Epithelial cell of esophagus (primary cell): ENCODE measurements at regions not wholly inside any gene's neighbourhood (a gene's known extent, or its start where the extent isn't known, plus 50 kb on each side); places are given as distances from the start of the nearest gene placed in this dataset.

Experiments
- DNase-seq: peaks from one replicate; pipeline ENCODE4 v3.0.0; 2010; ENCODE audit warnings: low read depth
- H3K4me3 ChIP-seq: 2 replicates; pipeline ENCODE4 v1.5.1; 2011; ENCODE audit warnings: mild to moderate bottlenecking, low read length, control low read depth
- TF ChIP-seq, protein P1 (sequence below): IDR thresholded peaks from 2 replicates; pipeline ENCODE4 v1.5.1; 2011; ENCODE audit warnings: low read depth, mild to moderate bottlenecking, low read length, control low read depth, inconsistent platforms; ENCODE audit not compliant: insufficient read depth; ENCODE audit errors: missing control alignments

DNA sequence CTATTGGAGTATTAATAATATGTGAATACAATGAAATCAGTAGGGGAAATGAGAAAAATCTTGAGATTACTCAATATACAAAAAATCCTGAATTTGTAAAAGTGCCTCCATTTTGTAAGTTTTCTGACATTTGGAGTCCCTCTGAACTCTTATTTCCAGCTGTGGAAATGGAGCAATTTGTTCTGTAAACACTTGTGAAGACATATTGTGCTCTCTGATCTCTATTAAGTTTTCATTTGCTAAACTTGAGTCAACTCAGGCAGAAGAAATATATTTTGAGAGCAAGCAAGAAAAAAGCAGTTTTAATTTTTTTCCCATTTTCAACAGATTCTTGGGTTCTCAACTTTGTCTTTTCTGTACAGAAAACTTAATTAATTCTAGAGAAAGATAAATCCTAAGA, 51.4 kb upstream of the PCDH18 start:
- TF ChIP-seq, protein P1, sequence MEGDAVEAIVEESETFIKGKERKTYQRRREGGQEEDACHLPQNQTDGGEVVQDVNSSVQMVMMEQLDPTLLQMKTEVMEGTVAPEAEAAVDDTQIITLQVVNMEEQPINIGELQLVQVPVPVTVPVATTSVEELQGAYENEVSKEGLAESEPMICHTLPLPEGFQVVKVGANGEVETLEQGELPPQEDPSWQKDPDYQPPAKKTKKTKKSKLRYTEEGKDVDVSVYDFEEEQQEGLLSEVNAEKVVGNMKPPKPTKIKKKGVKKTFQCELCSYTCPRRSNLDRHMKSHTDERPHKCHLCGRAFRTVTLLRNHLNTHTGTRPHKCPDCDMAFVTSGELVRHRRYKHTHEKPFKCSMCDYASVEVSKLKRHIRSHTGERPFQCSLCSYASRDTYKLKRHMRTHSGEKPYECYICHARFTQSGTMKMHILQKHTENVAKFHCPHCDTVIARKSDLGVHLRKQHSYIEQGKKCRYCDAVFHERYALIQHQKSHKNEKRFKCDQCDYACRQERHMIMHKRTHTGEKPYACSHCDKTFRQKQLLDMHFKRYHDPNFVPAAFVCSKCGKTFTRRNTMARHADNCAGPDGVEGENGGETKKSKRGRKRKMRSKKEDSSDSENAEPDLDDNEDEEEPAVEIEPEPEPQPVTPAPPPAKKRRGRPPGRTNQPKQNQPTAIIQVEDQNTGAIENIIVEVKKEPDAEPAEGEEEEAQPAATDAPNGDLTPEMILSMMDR: no peak
- DNase-seq: no peak
- no peak overlapping the region for H3K4me3 ChIP-seq
